ENCODE measurements at regions not wholly inside any gene's neighbourhood (a gene's known extent, or its start where the extent isn't known, plus 50 kb on each side); places are given as distances from the start of the nearest gene placed in this dataset.
"Not testable (repeated sequence)": the region's sequence is repeated elsewhere in the genome, so short reads cannot be mapped to it uniquely, and the experiment has no call there.

GRCh38 chr3:160054862-160055261 is 66.2 kb downstream of the IL12A start:
- TF ChIP-seq, protein P1, sequence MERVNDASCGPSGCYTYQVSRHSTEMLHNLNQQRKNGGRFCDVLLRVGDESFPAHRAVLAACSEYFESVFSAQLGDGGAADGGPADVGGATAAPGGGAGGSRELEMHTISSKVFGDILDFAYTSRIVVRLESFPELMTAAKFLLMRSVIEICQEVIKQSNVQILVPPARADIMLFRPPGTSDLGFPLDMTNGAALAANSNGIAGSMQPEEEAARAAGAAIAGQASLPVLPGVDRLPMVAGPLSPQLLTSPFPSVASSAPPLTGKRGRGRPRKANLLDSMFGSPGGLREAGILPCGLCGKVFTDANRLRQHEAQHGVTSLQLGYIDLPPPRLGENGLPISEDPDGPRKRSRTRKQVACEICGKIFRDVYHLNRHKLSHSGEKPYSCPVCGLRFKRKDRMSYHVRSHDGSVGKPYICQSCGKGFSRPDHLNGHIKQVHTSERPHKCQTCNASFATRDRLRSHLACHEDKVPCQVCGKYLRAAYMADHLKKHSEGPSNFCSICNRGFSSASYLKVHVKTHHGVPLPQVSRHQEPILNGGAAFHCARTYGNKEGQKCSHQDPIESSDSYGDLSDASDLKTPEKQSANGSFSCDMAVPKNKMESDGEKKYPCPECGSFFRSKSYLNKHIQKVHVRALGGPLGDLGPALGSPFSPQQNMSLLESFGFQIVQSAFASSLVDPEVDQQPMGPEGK (CRISPR knock-in tag; IDR thresholded peaks at IDR 0.05; ENCODE audit: borderline replicate concordance), result not testable (repeated sequence)
- not testable (repeated sequence) for TF ChIP-seq ZFP30 (CRISPR knock-in tag; IDR thresholded peaks at IDR 0.05); OSR1 (CRISPR knock-in tag; IDR thresholded peaks at IDR 0.05); RARB (CRISPR knock-in tag; IDR thresholded peaks at IDR 0.05); CSDC2 (CRISPR knock-in tag; IDR thresholded peaks at IDR 0.05); ARNTL (CRISPR knock-in tag; IDR thresholded peaks at IDR 0.05; ENCODE audit: borderline replicate concordance, low read depth)

Data from SK-N-SH treated with all-trans-retinoic acid at 6 μM for 48 hours (cell line).